Chondrocyte (in vitro differentiated cells): ENCODE measurements at regions not wholly inside any gene's neighbourhood (a gene's known extent, or its start where the extent isn't known, plus 50 kb on each side); places are given as distances from the start of the nearest gene placed in this dataset.
A peak's percentile ranks its signal among the peaks of the same experiment; 100 is the strongest.

Experiments
- DNase-seq: peaks from one replicate; pipeline ENCODE4 v3.0.0; 2021; ENCODE audit warnings: mixed read lengths, low spot score
- H3K27ac Mint-ChIP-seq: one replicate; pipeline ENCODE4 v1.8.0; 2021; ENCODE audit warnings: mild to moderate bottlenecking, moderate library complexity, mixed read lengths; ENCODE audit not compliant: unreplicated experiment
- H3K27me3 Mint-ChIP-seq: 2 replicates; pipeline ENCODE4 v1.8.0; 2021; ENCODE audit warnings: low read depth, mixed read lengths
- H3K36me3 Mint-ChIP-seq: 2 replicates; pipeline ENCODE4 v1.8.0; 2021; ENCODE audit warnings: low read depth, mixed read lengths
- H3K4me1 Mint-ChIP-seq: 2 replicates; pipeline ENCODE4 v1.8.0; 2021; ENCODE audit warnings: low read depth, mild to moderate bottlenecking, mixed read lengths
- H3K4me3 Mint-ChIP-seq: one replicate; pipeline ENCODE4 v1.8.0; 2021; ENCODE audit warnings: mild to moderate bottlenecking, moderate library complexity, mixed read lengths; ENCODE audit not compliant: unreplicated experiment
- H3K9me3 Mint-ChIP-seq: 2 replicates; pipeline ENCODE4 v1.8.0; 2021; ENCODE audit warnings: low read depth, mixed read lengths
- TF ChIP-seq, protein P1 (sequence below): fragments of 200-600 bp; sonication (generic); IDR thresholded peaks from 2 replicates; pipeline ENCODE4 v1.5.0; 2021; ENCODE audit warnings: antibody characterized with exemption, mild to moderate bottlenecking, moderate library complexity

GRCh38 chr12:75783093-75783877, 248.3 kb downstream of the PHLDA1 start:
- Mint-ChIP-seq H3K4me1 (peaks cover 53% of the 10 kb centered on the region), H3K4me3 (no peak overlapping the region), H3K9me3 (no peaks in the 10 kb centered on the region), H3K27ac (peak overlapping the region; percentile 70), H3K36me3 (no peaks in the 10 kb centered on the region), H3K27me3 (no peaks in the 10 kb centered on the region)
- DNase-seq: no peak
- TF ChIP-seq, protein P1, sequence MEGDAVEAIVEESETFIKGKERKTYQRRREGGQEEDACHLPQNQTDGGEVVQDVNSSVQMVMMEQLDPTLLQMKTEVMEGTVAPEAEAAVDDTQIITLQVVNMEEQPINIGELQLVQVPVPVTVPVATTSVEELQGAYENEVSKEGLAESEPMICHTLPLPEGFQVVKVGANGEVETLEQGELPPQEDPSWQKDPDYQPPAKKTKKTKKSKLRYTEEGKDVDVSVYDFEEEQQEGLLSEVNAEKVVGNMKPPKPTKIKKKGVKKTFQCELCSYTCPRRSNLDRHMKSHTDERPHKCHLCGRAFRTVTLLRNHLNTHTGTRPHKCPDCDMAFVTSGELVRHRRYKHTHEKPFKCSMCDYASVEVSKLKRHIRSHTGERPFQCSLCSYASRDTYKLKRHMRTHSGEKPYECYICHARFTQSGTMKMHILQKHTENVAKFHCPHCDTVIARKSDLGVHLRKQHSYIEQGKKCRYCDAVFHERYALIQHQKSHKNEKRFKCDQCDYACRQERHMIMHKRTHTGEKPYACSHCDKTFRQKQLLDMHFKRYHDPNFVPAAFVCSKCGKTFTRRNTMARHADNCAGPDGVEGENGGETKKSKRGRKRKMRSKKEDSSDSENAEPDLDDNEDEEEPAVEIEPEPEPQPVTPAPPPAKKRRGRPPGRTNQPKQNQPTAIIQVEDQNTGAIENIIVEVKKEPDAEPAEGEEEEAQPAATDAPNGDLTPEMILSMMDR: no peak

GRCh38 chr12:75782069-75782581, 249.5 kb downstream of the PHLDA1 start:
- H3K4me3 Mint-ChIP-seq: no peak overlapping the region
- no peaks in the 10 kb centered on the region for H3K9me3 Mint-ChIP-seq
- TF ChIP-seq, protein P1: no peak
- no peaks in the 10 kb centered on the region for H3K36me3 Mint-ChIP-seq
- H3K27me3 Mint-ChIP-seq: no peaks in the 10 kb centered on the region
- DNase-seq: no peak
- peaks cover 53% of the 10 kb centered on the region for H3K4me1 Mint-ChIP-seq
- peak overlapping the region; percentile 22 for H3K27ac Mint-ChIP-seq

- no peak for DNase-seq
- Mint-ChIP-seq H3K27me3 (no peaks in the 10 kb centered on the region), H3K4me3 (no peak overlapping the region), H3K27ac (peak overlapping the region; percentile 68), H3K36me3 (no peaks in the 10 kb centered on the region), H3K4me1 (peaks cover 53% of the 10 kb centered on the region), H3K9me3 (no peaks in the 10 kb centered on the region)
- TF ChIP-seq, protein P1: no peak
Measured at GRCh38 chr12:75781532-75782046, 250.0 kb downstream of the PHLDA1 start.

GRCh38 chr12:75779891-75780496, 251.6 kb downstream of the PHLDA1 start:
- no peaks in the 10 kb centered on the region for H3K27me3 Mint-ChIP-seq
- no peak for DNase-seq
- no peak overlapping the region for H3K4me3 Mint-ChIP-seq
- no peaks in the 10 kb centered on the region for H3K9me3 Mint-ChIP-seq
- peaks cover 50% of the 10 kb centered on the region for H3K4me1 Mint-ChIP-seq
- TF ChIP-seq, protein P1: no peak
- H3K36me3 Mint-ChIP-seq: no peaks in the 10 kb centered on the region
- H3K27ac Mint-ChIP-seq: no peak overlapping the region

- no peak for DNase-seq
- Mint-ChIP-seq H3K27ac (no peak overlapping the region), H3K9me3 (no peaks in the 10 kb centered on the region)
Measured at GRCh38 chr12:75774261-75775052, 257.1 kb downstream of the PHLDA1 start.

More at GRCh38 chr12:75774261-75775052, 257.1 kb downstream of the PHLDA1 start:
- TF ChIP-seq, protein P1: no peak
- no peaks in the 10 kb centered on the region for H3K36me3 Mint-ChIP-seq
- no peak overlapping the region for H3K4me3 Mint-ChIP-seq
- H3K27me3 Mint-ChIP-seq: no peaks in the 10 kb centered on the region
- no peaks in the 10 kb centered on the region for H3K4me1 Mint-ChIP-seq
